ENCODE measurements at regions not wholly inside any gene's neighbourhood (a gene's known extent, or its start where the extent isn't known, plus 50 kb on each side); places are given as distances from the start of the nearest gene placed in this dataset.

DNA sequence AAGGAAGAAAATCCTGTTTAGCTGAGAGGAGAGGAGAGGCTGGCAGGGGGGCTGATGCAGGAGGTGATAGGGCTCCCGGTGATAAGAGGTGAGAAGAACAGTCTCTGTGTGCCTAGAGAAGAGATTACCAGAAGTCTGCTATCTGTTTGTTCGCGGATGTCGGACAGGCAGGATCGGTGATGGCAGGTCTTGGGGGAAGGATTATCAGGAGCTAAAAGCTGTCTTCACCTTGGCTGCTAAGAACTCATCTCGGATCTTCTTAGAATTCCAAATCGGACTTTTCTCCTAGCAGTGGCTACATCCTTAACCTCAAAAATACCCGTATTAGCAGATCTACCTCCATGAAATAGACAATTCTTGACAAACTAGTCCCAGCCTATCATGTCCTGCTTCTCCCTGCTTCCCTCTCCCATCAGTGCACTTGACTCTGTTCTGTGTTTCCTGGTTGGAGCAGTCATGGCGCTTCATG lies 282.1 kb upstream of the TRIB2 start:
- peaks cover 32% of the 10 kb centered on the region for H3K4me1 Mint-ChIP-seq (ENCODE audit: low read depth)
- no peak overlapping the region for H3K4me3 Mint-ChIP-seq
- no peaks in the 10 kb centered on the region for H3K27me3 Mint-ChIP-seq
- H3K27ac Mint-ChIP-seq = no peak overlapping the region
- intact Hi-C loops (cut with micrococcal nuclease) = no loop called here
- no peak for DNase-seq
- H3K36me3 Mint-ChIP-seq (ENCODE audit: low read depth) = no peaks in the 10 kb centered on the region
- TF ChIP-seq, protein P1, sequence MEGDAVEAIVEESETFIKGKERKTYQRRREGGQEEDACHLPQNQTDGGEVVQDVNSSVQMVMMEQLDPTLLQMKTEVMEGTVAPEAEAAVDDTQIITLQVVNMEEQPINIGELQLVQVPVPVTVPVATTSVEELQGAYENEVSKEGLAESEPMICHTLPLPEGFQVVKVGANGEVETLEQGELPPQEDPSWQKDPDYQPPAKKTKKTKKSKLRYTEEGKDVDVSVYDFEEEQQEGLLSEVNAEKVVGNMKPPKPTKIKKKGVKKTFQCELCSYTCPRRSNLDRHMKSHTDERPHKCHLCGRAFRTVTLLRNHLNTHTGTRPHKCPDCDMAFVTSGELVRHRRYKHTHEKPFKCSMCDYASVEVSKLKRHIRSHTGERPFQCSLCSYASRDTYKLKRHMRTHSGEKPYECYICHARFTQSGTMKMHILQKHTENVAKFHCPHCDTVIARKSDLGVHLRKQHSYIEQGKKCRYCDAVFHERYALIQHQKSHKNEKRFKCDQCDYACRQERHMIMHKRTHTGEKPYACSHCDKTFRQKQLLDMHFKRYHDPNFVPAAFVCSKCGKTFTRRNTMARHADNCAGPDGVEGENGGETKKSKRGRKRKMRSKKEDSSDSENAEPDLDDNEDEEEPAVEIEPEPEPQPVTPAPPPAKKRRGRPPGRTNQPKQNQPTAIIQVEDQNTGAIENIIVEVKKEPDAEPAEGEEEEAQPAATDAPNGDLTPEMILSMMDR (IDR thresholded peaks at IDR 0.05) = no peak
- POLR2A ChIA-PET = no interaction called here
- CTCF ChIA-PET = no interaction called here
- no peak for ATAC-seq
- H3K9me3 Mint-ChIP-seq = no peaks in the 10 kb centered on the region

DNA sequence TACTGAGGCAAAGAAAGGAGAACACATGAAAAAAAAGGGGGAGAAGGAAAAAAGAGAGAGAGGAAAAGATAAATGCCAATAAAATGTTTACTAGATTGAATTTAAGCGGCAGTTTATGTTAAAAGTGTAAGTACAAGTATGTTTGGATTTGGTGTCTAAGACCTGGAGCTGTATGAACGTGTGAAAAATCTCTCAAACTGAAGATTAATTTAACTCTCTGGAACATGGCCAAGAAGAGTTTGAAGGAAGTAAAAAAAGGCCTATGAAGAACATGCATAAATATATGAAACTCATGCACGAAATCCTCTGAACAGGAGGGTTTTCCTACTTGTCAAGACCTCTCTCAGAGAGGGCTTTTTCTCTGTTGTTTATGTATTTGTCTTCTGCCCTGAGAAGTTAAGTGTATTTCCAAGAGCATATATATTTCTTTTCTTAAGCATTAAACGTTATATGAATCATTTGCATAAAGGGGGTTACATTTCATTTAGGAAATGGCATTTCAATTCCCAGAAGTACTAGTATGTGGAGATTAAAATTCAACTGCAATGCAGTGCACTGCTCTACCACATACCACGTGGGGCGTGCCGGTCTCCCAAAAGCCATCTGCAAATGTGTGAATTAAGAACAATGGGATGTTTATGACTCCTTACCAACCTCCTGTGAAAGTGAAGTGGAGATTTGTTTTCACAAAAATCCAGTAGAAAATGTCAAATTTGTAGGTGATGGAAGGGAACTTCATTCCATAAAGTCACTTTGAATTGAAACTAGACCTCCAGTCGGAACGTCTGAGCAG lies 281.1 kb upstream of the TRIB2 start:
- TF ChIP-seq, protein P1 (IDR thresholded peaks at IDR 0.05) = no peak
- Mint-ChIP-seq H3K27me3 (no peaks in the 10 kb centered on the region), H3K36me3 (ENCODE audit: low read depth) (no peaks in the 10 kb centered on the region), H3K9me3 (no peaks in the 10 kb centered on the region), H3K4me3 (no peak overlapping the region), H3K27ac (no peak overlapping the region), H3K4me1 (ENCODE audit: low read depth) (peaks cover 26% of the 10 kb centered on the region)
- DNase-seq = no peak
- ChIA-PET POLR2A (no interaction called here), CTCF (interaction anchor here (0.7 kb wide), 1 partner anchor 571 kb away, joined by 3 read pairs; no protein-coding TSS in a partner anchor)
- no peak for ATAC-seq
- intact Hi-C loops (cut with micrococcal nuclease) = no loop called here

DNA sequence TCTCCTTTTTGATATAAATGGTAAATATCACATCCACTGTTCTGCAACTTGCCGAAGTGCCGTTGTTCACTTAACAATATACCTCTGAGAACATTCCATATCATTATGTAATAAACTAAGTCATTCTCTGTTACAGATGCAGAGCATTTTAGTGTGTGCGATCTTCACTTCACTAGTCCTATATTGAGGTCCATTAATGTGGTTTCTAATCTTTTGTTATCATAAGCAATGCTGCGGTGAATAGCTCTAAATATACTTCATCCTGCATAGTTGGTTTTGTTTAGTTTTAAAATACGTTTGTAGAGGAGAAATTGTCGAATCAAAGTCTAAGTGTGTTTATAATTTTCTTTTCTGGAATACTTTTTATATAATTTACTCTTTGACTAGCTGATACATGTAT lies 280.3 kb upstream of the TRIB2 start:
- no peaks in the 10 kb centered on the region for H3K27me3 Mint-ChIP-seq
- CTCF ChIA-PET = interaction anchor here (0.7 to 1.6 kb wide), 2 partner anchors 119 to 570 kb away, joined by 3 to 5 read pairs; no protein-coding TSS in a partner anchor
- DNase-seq (no peak), ATAC-seq (no peak)
- no peak overlapping the region for H3K4me3 Mint-ChIP-seq
- H3K4me1 Mint-ChIP-seq (ENCODE audit: low read depth) = peaks cover 23% of the 10 kb centered on the region
- intact Hi-C loops (cut with micrococcal nuclease) = no loop called here
- TF ChIP-seq, protein P1 (IDR thresholded peaks at IDR 0.05) = no peak
- no peak overlapping the region for H3K27ac Mint-ChIP-seq
- no peaks in the 10 kb centered on the region for H3K9me3 Mint-ChIP-seq
- POLR2A ChIA-PET = no interaction called here
- no peaks in the 10 kb centered on the region for H3K36me3 Mint-ChIP-seq (ENCODE audit: low read depth)

DNA sequence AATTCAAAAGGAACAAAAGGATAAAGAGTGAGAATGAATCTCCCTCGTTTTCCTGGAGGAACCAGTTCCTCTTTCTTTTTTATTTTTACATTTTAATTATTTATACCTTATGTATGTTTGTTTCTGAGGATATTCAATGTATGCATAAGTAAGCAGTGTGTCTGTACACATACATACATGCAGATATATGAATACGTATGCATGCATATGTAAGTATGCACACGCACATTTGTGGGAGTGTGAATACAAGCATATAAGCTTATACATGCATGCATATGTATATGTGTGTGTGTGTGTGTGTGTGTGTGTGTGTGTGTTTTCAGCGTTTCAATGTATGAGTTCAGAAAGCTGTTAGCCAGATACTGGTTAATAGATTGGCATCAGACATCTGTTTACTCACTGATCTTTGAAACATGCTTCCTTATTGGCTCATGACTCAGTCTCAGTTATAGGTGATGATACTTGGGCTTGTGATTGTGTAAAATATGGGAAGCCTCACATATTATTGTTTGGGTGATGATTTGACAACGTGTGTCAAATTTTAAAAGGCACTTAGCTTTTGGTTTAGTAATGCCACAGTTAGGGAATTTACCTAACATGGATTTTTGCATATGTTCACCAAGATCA lies 279.7 kb upstream of the TRIB2 start:
- Mint-ChIP-seq H3K27ac (no peak overlapping the region), H3K9me3 (no peaks in the 10 kb centered on the region), H3K27me3 (no peaks in the 10 kb centered on the region), H3K4me1 (ENCODE audit: low read depth) (peaks cover 28% of the 10 kb centered on the region), H3K4me3 (no peak overlapping the region), H3K36me3 (ENCODE audit: low read depth) (no peaks in the 10 kb centered on the region)
- DNase-seq = no peak
- intact Hi-C loops (cut with micrococcal nuclease) = no loop called here
- TF ChIP-seq, protein P1 (IDR thresholded peaks at IDR 0.05) = no peak
- ChIA-PET CTCF (interaction anchor here (0.8 to 1.6 kb wide), 3 partner anchors 94 to 280 kb away, joined by 3 to 5 read pairs (median 3); partner anchors contain the start of gene TRIB2), POLR2A (no interaction called here)
- no peak for ATAC-seq

DNA sequence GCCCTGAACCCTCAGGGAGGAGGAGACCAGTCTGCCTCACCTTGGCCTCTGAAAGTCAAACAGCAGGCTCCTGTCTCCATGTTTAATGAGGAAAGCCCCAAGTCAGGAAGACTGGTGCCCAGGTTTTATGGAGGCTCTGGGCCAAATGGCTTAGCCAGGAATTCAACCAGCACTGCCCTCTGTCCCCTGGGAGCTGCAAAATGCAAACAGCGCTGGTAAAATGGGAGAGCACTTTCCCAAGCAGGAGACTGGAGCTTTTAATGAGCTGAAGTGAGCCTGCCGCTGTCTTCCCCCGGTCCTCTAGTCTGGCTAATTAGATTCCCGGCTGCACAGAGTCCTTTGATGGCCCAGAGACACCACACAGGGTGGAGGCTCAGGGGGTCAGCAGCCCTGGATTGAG lies 276.0 kb upstream of the TRIB2 start:
- DNase-seq = no peak
- no peak overlapping the region for H3K27ac Mint-ChIP-seq
- H3K27me3 Mint-ChIP-seq = no peaks in the 10 kb centered on the region
- intact Hi-C loops (cut with micrococcal nuclease) = no loop called here
- POLR2A ChIA-PET = no interaction called here
- no peaks in the 10 kb centered on the region for H3K36me3 Mint-ChIP-seq (ENCODE audit: low read depth)
- H3K4me1 Mint-ChIP-seq (ENCODE audit: low read depth) = peaks cover 24% of the 10 kb centered on the region
- TF ChIP-seq, protein P1 (IDR thresholded peaks at IDR 0.05) = no peak
- no peak overlapping the region for H3K4me3 Mint-ChIP-seq
- H3K9me3 Mint-ChIP-seq = no peaks in the 10 kb centered on the region
- no peak for ATAC-seq
- CTCF ChIA-PET = no interaction called here

Data from activated CD8-positive, alpha-beta T cell treated with anti-CD3 and anti-CD28 coated beads for 36 hours (primary cell).